ENCODE measurements at regions not wholly inside any gene's neighbourhood (a gene's known extent, or its start where the extent isn't known, plus 50 kb on each side); places are given as distances from the start of the nearest gene placed in this dataset.

DNA sequence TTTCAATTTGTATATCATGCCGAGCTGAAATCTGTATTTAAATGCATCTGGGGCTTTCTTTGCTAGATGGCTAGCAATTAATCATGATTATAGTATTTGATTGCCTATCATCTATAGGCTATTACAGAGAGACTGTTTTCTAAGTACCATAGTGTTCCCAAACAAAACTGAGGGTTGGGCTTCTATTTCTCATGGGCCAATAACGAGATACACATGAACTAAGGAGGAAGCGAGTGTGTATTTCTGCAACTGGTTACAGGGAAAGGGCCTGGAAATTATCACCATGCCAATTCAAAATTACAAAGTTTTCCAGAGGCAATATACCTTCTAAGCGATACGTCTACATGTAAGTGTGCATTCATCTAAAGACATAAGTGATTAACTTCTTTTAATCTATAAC lies 744.5 kb upstream of the BRINP3 start:
- no peaks in the 10 kb centered on the region for H3K36me3 Mint-ChIP-seq (ENCODE audit: insufficient read depth, unreplicated experiment)
- peaks cover 7% of the 10 kb centered on the region for H3K9me3 Mint-ChIP-seq (ENCODE audit: low read depth, unreplicated experiment)
- DNase-seq, result no peak
- TF ChIP-seq CTCF (IDR thresholded peaks at IDR 0.05; ENCODE audit: unreplicated experiment), result no peak
- CTCF ChIA-PET, result interaction anchor here (0.8 kb wide), 1 partner anchor 13 kb away, joined by 3 read pairs; no protein-coding TSS in a partner anchor
- no peak overlapping the region for H3K4me3 Mint-ChIP-seq (ENCODE audit: low read depth, unreplicated experiment)
- intact Hi-C loops (cut with micrococcal nuclease; ENCODE audit: unreplicated experiment), result no loop called here
- BruUV-seq (replicated peaks), result no TSS peak
- H3K27me3 Mint-ChIP-seq (ENCODE audit: unreplicated experiment), result no peaks in the 10 kb centered on the region
- no peaks in the 10 kb centered on the region for H3K4me1 Mint-ChIP-seq (ENCODE audit: low read depth, unreplicated experiment)
- no peak overlapping the region for H3K27ac Mint-ChIP-seq (ENCODE audit: unreplicated experiment)

DNA sequence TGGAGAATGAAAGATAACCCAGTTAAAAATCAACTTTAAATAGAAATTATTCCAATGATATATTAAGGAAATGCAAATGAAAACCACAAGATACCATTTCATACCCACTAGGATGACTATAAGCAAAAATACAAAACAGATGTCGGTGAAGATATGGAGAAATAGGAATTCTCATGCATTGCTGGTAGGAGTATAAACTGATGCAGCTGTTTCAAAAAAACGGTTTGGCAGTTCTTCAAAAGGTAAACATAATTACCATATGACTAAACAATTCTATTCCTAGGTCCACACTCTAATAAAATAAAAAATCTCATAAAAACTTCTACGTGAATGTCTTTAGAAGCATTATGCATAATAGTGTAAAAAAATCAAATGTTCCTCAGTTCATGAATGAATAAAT lies 763.3 kb upstream of the BRINP3 start:
- Mint-ChIP-seq H3K36me3 (ENCODE audit: insufficient read depth, unreplicated experiment) (no peaks in the 10 kb centered on the region), H3K27ac (ENCODE audit: unreplicated experiment) (no peak overlapping the region), H3K9me3 (ENCODE audit: low read depth, unreplicated experiment) (peaks cover 4% of the 10 kb centered on the region), H3K4me1 (ENCODE audit: low read depth, unreplicated experiment) (no peaks in the 10 kb centered on the region), H3K4me3 (ENCODE audit: low read depth, unreplicated experiment) (no peak overlapping the region), H3K27me3 (ENCODE audit: unreplicated experiment) (no peaks in the 10 kb centered on the region)
- intact Hi-C loops (cut with micrococcal nuclease; ENCODE audit: unreplicated experiment), result no loop called here
- CTCF ChIA-PET, result no interaction called here
- BruUV-seq (replicated peaks), result no TSS peak
- DNase-seq, result no peak
- no peak for TF ChIP-seq CTCF (IDR thresholded peaks at IDR 0.05; ENCODE audit: unreplicated experiment)

DNA sequence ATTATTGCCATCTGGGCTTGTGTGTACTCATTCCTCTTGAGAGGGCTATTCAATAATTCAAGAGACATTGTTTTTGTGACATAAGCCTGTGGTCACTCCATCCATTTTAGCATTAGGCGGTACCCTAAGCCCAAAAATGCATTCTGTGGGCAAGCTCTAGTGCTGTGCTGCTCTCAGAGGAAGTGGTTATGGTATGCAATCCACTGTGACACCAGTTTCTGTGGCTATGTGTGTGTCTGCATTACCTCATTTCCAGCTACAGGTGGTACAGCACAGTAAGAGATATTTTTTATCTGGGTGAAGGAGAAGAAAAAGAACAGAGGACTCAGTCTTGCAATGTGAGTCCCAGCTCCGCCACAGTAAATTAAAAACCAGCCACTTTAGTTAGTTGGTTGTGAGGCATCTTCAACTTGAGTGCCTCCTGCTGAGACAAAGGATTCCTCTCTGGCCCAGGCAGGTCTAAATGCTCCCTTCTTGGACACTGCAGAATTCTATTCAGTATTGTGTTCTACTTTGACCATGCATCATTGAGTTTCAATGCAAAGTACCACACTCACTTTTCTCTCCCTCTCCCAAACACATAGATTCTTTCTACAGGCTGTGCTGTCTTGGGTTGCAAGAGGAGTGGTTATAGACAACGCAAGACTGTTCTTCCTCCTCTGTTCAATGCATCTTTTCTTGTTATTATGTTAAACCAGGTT lies 777.8 kb upstream of the BRINP3 start:
- DNase-seq, result no peak
- no peaks in the 10 kb centered on the region for H3K36me3 Mint-ChIP-seq (ENCODE audit: insufficient read depth, unreplicated experiment)
- TF ChIP-seq CTCF (IDR thresholded peaks at IDR 0.05; ENCODE audit: unreplicated experiment), result no peak
- no TSS peak for BruUV-seq (replicated peaks)
- CTCF ChIA-PET, result no interaction called here
- intact Hi-C loops (cut with micrococcal nuclease; ENCODE audit: unreplicated experiment), result no loop called here
- H3K4me3 Mint-ChIP-seq (ENCODE audit: low read depth, unreplicated experiment), result no peak overlapping the region
- H3K9me3 Mint-ChIP-seq (ENCODE audit: low read depth, unreplicated experiment), result no peaks in the 10 kb centered on the region
- no peaks in the 10 kb centered on the region for H3K27me3 Mint-ChIP-seq (ENCODE audit: unreplicated experiment)
- H3K27ac Mint-ChIP-seq (ENCODE audit: unreplicated experiment), result no peak overlapping the region
- peaks cover 18% of the 10 kb centered on the region for H3K4me1 Mint-ChIP-seq (ENCODE audit: low read depth, unreplicated experiment)

DNA sequence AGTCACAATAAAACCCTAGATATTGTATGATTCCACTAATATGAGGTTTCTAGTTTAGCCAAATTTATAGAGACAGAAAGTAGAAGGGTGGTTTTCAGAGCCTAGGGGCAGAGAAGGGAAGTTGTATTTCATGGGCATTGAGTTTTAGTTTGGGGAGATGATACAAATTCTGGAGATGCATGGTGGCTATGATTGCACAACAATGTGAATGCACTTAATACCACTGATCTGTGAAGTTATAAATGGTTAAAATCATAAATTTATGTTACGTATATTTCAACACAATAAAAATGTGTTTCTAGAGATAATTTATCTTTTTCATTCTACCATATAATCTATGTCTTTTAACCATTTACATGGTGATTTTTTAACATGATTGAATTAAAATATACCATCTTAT lies 779.3 kb upstream of the BRINP3 start:
- Mint-ChIP-seq H3K9me3 (ENCODE audit: low read depth, unreplicated experiment) (peaks cover 2% of the 10 kb centered on the region), H3K4me3 (ENCODE audit: low read depth, unreplicated experiment) (no peak overlapping the region), H3K27me3 (ENCODE audit: unreplicated experiment) (no peaks in the 10 kb centered on the region), H3K36me3 (ENCODE audit: insufficient read depth, unreplicated experiment) (no peaks in the 10 kb centered on the region), H3K4me1 (ENCODE audit: low read depth, unreplicated experiment) (peaks cover 18% of the 10 kb centered on the region), H3K27ac (ENCODE audit: unreplicated experiment) (no peak overlapping the region)
- TF ChIP-seq CTCF (IDR thresholded peaks at IDR 0.05; ENCODE audit: unreplicated experiment), result no peak
- no TSS peak for BruUV-seq (replicated peaks)
- intact Hi-C loops (cut with micrococcal nuclease; ENCODE audit: unreplicated experiment), result no loop called here
- no peak for DNase-seq
- CTCF ChIA-PET, result no interaction called here

Measured in Calu3 (cell line).